Lung microvascular endothelial cell (primary cell): ENCODE measurements at regions not wholly inside any gene's neighbourhood (a gene's known extent, or its start where the extent isn't known, plus 50 kb on each side); places are given as distances from the start of the nearest gene placed in this dataset.
"Not testable (repeated sequence)": the region's sequence is repeated elsewhere in the genome, so short reads cannot be mapped to it uniquely, and the experiment has no call there.

Experiments used
- DNase-seq, 2 donors: peaks; one replicate each; pipeline versions ENCODE4 v3.0.0 to v3.0.0-alpha.2; 2010; ENCODE audit warnings: low read depth in 2 of 2

DNA sequence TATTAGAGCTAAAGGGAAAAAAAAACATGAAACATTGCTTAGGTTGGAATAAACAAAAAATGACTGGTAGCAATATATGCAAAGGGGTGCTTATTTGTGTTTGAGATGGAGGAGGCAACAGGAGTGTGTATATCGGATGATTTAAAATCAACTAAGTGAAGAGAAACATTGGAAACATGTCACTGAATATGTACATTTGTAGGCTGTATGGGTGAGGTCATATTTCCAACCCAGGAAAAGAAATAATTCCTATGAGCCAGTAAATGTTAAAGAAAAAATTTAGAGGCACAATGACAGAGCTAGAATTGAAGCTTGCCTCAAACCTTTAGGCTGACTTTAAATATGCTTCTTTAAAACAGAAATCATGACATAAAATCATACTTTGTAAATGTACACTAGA, 709.0 kb upstream of the SEMA3D start:
- DNase-seq, result no peak

DNA sequence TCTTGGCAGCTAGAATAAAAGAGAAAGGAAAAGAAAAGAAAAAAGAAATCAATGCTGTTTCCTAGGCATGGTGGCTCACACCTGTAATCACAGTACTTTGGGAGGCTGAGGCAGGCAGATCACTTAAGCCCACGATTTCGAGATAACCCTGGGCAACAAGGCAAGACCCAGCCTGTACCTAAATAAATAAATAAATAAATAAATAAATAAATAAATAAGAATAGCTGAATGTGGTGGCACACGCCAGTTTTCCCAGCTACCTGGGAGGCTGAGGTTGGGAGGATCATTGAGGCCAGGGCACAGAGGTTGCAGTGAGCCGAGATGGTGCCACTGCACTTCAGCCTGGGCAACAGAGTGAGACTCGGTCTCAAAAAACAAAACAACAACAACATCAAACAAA, 705.0 kb upstream of the SEMA3D start:
- DNase-seq, result not testable (repeated sequence)

DNA sequence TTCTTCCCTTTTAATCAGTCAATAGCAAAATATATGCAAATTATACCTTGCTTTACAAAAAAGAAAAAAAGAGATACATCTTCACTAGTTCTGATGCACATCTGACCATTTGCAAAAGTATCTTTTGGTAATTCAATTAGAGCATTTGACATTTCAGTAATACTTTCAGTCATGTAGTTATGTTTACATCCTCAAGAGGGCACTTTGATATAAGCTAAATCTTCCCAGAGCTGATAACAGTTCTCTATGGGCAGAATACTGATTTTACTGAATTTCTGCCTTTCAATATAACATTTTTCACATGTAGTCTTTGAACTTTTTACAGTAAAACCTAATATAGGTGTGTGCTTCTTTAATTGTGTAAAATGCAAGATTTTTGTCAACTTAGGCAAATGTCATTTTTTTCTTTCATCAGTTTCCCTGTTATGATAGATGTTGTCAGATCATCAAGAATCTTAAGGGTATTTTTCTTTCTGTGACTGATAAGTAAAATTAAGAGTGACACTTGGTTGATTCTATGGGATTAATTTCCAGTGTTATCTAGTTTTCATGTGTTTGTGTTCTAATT, 703.5 kb upstream of the SEMA3D start:
- DNase-seq, result peak; percentile 8 to 38

DNA sequence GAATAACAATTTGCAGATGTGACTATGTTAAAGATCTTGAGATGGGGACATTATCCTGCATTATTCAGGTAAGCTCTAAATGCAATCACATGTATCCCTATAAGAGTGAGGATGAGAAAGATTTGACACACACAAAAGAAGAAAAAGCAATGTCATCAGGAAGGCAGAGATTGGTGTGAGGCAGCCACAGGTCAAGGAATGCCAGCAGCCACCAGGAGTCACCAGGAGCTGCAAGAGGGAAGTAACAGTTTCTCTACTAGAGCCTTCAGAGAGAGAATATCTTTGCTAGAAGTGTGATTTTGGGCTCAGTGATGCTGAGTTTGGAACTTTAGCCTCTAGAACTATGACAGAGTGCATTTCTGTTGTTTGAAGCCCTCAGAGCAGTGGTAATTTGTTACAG, 700.3 kb upstream of the SEMA3D start:
- no peak for DNase-seq

DNA sequence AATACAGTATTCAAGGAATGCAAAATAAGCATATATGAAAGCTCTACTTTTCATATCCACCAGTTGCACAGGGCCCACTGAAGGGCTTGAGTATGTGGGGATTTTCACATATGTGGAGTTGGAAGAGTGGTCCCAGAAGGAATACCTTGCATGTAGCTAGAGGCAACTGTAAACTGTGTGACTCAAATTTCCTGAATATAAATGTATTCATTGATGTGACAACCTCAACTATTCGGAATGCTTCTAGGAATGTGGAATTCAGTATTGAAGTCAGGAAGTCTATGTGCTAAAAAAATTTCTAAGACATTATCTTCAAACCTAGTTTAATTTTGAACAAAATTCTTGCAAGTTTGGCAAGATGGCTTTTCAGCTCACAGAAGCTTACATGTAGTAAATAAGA, 695.5 kb upstream of the SEMA3D start:
- no peak for DNase-seq

DNA sequence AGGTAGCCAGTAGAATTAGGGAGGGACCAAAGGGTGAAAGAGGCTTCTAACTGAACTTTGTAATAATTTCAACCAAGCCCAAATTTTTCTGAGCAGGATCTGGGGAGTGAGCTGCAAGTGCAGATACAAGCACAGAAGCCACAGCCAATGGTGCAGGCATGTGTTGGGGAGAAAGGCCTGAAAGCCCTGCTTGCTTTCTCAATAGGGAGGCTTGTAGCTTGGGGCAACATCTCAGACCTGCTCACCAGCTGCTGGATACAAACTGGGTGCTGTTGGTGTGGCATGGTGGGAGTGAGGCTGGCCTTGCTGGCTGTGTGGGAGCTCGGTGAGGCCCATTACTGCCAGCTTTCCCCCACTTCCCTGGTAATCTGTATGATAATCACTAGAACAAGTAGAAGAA, 688.5 kb upstream of the SEMA3D start:
- no peak for DNase-seq

DNA sequence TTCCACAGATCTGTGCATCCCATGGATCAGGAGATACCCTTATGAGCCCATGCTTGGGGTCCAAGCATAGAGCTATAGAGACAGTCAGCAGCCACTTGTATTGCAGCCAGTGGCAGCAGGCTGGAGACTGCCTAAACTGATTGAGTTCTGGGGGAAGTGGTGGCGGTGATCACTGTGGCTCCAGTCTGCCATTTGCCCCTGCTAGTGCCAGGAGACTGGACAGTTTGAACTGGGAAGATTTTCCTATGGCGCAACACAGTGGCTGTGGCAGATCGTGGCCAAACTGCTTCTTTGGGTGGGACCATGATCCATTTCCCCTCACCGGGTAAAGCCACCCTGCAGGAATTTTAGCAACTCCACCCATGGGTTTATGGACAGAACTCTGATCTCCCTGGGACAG, 679.7 kb upstream of the SEMA3D start:
- DNase-seq, result no peak

DNA sequence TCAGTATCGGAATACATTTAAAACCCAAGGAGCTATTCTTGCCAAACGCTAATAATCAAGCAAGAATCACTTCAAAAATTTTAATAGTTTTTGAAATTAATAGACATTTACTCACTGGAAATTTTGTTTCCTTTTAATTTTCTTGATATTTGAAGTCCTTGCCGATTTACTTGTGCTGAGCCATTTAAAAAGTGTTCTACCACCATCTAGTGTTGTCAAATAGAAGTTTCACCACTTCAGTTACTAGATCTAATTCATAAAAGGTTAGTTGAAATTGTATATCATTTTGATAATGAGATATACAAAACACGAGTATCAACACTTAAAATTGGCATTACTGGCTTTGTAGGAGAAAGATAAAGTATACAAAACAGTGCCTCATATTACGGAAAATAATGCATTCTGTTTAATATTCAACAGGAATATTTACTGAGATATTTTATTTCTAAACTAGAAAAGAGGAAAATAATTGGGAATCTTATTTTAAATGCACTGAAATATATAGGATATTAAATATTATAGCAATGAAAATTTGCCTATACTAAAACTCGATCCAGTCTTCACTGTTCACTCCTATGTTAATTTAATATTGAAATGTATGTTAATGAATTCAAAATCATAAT, 664.8 kb upstream of the SEMA3D start:
- peak; percentile 43 to 56 for DNase-seq

DNA sequence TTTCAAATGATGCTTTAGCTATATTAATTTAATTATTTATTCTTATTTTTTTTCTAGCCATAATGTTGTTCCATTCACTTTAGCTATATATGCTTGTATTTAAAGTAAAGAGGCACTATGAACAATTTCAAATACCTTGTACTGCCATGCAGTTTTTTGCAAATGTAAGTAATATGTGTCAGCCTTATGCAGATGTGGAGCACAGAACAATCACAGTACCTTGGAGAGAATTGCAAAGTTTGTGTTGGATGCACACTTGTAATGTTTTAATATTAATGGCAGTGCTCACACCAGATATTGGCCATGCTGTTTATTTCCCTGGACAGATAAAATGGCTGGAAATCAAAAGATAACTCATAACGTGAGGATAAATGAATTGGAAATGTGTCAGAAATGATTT, 663.5 kb upstream of the SEMA3D start:
- DNase-seq, result no peak

DNA sequence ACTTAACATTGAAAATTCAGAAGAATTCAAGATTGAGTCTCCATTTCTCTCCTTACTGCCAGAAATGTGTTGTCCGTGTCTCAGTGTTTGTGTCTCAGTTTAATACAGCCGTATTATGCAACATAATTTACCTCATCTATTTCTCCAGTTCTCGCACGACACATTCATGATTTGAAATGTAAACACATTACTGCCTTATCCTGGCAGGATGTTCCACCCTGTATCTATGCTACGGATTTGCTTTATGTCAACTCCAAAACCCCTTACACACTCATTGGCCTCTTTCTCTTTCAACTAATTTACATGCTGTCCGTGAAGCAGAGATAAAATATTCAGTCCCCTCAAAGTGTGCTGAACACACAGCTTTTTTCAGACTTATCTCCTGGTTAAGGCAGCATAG, 653.7 kb upstream of the SEMA3D start:
- DNase-seq, result no peak

DNA sequence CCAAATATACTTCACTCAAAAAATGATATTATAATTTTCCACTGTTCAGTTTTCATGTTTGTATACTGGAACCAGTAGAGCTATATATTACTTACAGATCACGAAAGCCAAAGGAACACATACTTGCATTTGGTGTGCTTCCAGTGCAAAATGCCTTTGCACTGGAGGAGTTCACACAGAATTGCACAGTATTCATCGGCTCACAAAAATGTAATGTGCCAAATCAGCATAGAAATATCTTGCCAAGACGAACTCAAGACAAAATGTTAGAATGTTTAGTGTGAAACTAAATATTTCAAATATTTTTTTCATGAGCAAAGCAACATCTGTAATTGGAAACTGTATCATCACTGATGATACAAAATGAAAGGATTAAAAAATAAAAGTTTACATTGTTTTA, 646.2 kb upstream of the SEMA3D start:
- DNase-seq, result no peak

DNA sequence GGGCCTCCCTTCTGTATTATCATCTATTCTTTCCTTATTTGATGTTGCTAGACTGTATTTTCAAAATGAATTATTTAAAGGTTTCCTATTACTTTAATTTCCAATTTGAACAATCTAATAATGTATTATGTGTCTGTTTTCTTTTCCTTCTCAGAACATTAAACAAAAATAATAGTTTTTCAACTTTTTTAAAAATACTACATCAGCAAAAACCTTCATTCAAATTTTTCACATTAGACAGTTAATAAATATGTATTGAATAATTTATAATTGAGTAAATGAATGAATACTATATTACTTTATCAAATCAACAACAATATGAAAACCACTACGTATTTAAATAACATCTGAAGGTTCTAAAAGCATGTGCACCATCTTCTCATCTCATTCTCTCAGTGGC, 644.1 kb upstream of the SEMA3D start:
- no peak for DNase-seq

DNA sequence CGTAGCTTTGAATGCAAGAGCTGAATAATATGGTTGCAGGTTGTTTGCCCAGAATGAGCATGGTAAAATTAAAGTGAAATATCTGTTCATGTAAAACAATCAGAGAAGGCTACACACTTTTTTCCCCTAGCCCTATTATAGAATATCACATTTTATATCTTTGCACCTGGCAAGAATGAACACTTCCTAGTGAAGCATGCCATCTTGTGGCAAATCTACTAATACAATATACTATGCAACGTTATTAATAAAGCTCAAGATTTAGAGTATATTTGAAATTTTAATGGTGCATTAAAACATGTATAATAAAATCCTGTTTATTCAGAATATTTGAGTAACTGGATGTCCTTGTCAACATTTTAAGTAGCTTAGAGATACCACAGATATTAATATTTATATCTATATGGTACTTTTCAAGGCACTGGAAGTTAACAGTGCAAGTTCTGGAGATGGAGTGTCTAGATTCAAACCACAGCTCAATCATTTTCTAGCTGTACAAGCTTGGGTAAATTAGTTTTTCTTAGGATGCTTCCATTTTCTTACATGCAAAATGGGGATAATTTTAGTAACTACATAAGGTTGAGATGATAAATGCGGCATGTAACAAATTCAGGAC, 643.1 kb upstream of the SEMA3D start:
- DNase-seq, result peak in 1 of 2 donors; percentile 5

DNA sequence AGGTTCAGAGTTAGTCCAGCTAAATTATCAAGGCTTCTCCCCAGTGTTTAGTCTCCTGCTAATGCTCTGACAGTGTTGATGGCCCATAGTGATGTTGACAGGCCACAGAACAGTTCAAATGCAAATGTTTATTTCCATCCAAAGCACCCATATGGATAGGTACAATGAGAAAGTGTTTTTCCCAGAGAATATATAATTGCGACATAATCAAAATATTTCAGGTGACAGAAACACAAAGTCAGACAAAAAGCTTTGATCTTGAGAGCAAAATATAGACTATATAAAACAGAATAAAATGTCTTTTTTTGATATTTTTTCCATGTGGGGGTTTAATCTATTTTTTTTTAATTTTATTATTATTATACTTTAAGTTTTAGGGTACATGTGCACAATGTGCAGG, 642.3 kb upstream of the SEMA3D start:
- no peak for DNase-seq

DNA sequence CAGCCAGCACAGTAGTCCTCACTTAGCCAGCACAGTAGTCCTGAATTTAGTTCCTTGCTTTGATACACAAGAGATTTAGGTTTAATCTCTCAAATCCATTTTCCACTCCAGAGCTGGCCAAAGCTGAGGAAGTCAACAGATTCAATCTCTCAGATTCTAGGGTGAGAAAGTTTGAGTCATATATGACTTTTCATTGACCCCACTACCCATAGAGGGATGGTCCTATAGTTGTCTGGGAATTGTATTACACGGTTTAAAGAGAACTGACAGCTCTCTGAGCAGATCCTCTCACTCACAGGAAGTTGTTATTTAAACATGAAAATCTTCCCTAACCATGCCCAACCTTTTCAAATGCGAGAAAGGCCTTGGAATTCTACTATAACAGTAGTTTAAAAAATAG, 641.8 kb upstream of the SEMA3D start:
- no peak for DNase-seq

DNA sequence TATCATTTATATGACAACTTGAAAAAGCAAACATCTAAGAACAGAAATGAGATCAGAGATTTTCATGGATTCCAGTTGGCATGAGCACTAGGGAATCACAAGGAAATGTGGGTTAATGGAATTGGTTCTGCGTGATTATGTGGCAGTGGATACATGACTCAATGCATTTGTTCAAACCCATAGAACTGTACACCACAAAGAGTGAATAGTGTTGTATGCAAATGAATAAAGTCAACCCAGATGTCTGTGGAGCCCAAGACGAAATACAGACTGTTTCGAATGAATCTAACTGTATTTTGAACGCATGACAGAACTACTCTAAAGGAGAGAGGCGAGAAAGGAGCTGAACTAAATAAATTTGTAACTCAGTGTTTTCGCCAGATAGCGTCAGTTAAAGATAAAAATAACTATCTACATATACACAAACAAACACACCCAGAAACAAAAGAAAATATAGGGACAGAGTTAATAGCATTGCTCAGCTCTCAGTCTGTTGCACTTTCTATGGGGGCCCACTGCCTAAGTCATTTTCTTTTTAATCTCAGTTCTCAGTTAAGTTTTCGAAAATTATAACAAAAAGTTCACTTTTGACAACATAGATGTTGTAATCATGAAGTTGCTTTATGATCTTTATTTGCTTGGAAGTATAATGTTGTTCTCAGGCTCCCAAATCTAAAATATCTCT, 636.7 kb upstream of the SEMA3D start:
- no peak for DNase-seq

DNA sequence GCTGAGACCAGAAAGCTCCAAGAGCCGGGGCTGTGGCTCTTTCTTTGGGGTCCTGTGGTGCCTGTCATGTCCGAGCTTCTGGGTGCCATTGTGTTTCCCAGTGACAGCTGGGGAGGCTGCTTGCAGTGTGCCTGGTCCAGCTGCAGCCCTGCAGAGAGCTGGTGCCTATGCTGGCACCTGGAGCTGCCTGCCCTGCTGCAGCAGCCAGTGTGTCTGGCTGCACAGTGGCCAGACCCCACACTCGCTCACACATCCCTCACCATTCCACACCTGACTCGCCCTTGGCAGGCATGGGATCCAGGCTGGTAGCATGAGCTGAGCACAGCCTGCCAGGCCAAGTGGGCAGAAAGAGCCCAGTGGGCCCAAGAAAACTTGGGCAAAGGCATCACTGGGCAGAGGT, 635.1 kb upstream of the SEMA3D start:
- DNase-seq, result no peak

DNA sequence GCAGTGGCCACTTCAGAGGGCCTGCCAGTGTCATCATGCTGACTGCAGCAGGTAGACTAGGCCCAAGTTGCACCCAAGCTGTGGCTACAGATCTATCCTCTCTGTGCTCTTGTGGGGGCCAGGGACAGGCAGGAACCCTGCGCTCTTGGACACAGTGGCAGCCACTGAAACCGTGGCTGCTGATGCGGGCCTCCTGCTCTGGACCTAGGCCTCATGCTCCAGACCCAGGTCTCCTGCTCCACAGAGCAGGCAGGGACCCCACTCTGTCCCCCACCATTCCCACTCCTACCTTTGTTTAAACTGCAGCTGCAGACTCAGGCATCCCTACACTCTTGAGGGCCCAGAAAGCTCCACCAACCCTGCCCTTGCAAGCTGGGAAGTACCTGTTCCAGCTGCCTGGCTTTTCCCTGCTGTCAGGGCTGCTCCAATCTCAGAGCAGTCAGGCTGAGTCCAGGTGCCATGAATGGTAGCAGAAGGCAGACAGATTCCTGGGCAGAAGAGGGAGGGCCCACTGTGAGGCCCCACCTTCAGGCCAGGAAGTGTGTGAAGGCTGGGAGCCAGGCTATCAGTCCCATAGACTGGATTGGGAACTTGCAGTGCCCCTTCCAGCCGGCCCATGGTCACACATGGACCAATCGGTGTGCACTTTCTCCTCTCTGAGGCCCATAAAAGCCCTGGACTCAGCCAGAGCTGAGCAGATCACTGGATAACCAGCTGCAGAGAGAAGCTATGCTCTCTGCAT, 634.0 kb upstream of the SEMA3D start:
- no peak for DNase-seq

DNA sequence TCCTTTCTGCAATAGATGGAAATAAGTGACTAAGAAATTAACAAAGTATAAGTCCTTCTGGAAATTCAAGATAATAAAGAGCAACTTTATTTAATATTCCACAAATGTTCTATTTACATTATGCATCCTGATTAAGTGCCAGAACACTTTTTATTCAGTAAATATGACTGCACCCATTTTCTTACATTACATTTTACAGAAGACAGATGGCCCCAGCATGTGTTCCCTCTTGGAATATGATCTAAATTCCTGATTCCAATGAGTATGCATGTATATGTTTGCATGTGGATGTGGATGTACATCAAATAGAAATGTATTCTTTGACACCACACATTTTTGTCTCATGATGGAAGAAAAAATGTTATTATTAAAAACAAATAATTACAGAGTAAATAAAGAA, 628.7 kb upstream of the SEMA3D start:
- no peak for DNase-seq

DNA sequence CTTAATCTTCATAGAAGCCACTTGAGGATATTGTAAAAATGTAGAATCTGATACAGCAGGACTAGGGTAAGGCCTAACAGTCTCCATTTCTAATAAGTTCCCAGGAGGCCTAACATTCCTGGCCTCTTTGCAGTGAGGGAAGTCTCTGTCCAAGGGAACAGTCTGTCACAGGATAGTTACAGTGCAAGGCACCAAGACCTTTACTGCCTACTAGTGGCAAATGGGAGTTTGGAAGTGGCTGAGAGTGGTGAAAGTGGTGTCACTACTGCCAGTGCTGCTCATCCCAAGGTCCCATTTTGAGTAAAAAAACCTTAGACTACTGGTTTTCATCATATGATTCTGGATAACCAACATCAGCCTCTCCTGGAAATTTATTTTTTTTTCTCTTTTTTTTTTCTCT, 619.5 kb upstream of the SEMA3D start:
- DNase-seq, result no peak

DNA sequence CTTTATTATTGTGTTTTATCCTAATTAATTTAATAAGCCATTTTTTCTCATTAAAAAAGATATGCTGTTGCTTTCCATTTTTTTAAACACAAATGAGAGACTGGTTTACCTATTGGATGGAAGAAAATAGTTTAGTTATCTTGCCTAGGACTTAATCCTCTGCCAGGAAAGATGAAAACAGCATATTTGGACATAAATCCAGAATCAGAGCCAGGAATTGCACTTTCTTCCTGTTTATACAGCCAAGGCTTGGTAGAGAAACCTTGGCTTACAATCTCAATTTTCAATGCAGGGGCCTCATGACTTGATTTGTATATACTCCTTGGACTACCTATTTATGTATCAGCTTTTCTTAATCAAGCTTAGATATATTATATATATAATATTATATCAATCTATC, 618.8 kb upstream of the SEMA3D start:
- no peak for DNase-seq

DNA sequence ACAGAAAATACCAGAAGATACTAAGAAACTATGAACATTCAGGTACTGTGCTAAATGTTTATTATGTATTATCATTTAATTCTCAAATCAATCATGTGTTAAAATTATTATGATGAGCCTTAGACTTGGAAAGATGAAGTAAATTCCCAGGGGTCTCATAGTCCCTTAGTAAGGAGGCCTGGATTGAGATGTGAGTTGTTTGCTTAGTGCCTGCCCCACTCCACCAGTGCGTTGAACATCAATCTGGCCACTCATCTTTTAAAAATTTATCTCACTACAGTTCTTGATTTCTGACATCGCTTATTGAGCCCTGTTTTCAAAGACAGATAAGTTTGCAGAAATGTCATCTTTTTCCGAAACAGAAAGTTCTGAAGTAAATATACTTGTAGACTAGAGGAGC, 618.4 kb upstream of the SEMA3D start:
- no peak for DNase-seq
